Stimulated activated CD4-positive, alpha-beta T cell treated with anti-CD3 and anti-CD28 coated beads, Interleukin-12 subunit alpha, Interleukin-12 subunit beta, amount 100 ng/mL, for 48 hours (primary cell): ENCODE measurements at regions not wholly inside any gene's neighbourhood (a gene's known extent, or its start where the extent isn't known, plus 50 kb on each side); places are given as distances from the start of the nearest gene placed in this dataset.
"Not testable (repeated sequence)": the region's sequence is repeated elsewhere in the genome, so short reads cannot be mapped to it uniquely, and the experiment has no call there.

Source experiments
- DNase-seq, 3 donors: peaks; one replicate each; pipeline ENCODE4 v3.0.0-alpha.2; 2020; ENCODE audit warnings: low read depth in 2 of 3, low spot score in 1 of 3

- no peak for DNase-seq
Measured at GRCh38 chr1:244291236-244292201, 160.2 kb downstream of the ADSS2 start.

- no peak for DNase-seq
Measured at GRCh38 chr1:244294599-244295224, 157.0 kb downstream of the ADSS2 start.

- DNase-seq = no peak
Measured at GRCh38 chr1:244296003-244296402, 155.7 kb downstream of the ADSS2 start.

- DNase-seq = no peak
Measured at GRCh38 chr1:244296447-244296846, 155.3 kb downstream of the ADSS2 start.

- DNase-seq = no peak
Measured at GRCh38 chr1:244297087-244297486, 154.6 kb downstream of the ADSS2 start.

GRCh38 chr1:244297616-244298015 lies 154.1 kb downstream of the ADSS2 start:
- no peak for DNase-seq

DNA sequence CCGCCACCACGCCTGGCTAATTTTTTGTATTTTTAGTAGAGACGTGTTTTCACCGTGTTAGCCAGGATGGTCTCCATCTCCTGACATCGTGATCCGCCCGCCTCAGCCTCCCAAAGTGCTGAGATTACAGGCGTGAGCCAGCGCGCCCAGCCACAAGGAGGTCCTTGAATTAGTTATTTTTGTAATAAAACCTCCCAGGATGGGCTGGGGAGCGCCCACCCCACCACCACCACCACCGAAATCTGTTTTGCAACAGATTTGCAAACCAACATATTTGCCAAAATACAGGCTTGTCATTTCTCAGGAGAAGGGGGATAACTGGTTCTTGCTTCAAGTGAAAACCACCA lies 151.7 kb downstream of the ADSS2 start:
- not testable (repeated sequence) for DNase-seq

- no peak for DNase-seq
Measured at GRCh38 chr1:244301595-244302130, 150.0 kb downstream of the ADSS2 start.

GRCh38 chr1:244302876-244303609 lies 148.7 kb downstream of the ADSS2 start:
- DNase-seq = no peak

- no peak for DNase-seq
Measured at GRCh38 chr1:244303610-244303969, 148.1 kb downstream of the ADSS2 start.

GRCh38 chr1:244304156-244304555 lies 147.6 kb downstream of the ADSS2 start:
- no peak for DNase-seq

GRCh38 chr1:244304656-244305055 lies 147.1 kb downstream of the ADSS2 start:
- DNase-seq = no peak

DNA sequence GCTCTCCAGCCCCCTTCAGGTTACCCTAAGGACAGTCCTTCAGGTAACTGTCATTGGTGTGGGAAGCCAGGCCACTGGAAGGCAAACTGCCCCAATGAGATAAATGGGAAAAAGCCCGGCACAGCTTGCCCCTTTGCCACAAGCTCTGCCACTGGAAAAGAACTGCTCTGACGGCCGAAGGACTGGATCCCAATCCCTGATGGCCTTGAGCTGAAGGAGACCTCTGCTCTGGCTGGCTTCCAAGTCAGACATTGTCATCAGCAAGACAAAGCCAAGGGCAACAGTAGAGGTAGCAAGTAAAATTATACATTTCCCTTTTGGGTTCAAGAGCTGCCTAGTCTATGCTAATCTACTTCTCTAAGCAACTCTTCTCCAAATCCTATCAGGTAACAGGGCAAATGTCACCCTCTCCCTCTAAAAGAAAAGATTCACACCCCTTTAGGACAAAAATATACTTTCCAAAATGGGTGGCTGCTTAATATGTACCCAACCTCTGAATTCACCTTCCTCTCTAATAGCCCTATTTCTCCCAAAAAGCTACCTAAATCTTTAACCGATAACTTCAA lies 145.8 kb downstream of the ADSS2 start:
- DNase-seq = no peak

GRCh38 chr1:244306544-244306943 lies 145.2 kb downstream of the ADSS2 start:
- no peak for DNase-seq

DNA sequence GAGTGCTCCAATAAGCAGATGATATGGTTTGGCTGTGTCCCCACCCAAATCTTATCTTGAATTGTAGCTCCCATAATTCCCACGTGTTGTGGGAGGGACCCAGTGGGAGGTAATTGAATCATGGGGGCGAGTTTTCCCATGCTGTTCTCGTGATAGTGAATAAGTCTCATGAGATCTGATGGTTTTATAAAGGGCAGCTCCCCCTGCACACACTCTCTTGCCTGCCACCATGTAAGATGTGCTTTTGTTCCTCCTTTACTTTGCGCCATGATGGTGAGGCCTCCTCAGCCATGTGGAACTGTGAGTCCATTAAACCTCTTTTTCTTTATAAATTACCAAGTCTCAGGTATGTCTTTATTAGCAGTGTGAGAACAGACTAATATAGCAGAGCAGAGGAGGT lies 142.5 kb downstream of the ADSS2 start:
- not testable (repeated sequence) for DNase-seq

DNA sequence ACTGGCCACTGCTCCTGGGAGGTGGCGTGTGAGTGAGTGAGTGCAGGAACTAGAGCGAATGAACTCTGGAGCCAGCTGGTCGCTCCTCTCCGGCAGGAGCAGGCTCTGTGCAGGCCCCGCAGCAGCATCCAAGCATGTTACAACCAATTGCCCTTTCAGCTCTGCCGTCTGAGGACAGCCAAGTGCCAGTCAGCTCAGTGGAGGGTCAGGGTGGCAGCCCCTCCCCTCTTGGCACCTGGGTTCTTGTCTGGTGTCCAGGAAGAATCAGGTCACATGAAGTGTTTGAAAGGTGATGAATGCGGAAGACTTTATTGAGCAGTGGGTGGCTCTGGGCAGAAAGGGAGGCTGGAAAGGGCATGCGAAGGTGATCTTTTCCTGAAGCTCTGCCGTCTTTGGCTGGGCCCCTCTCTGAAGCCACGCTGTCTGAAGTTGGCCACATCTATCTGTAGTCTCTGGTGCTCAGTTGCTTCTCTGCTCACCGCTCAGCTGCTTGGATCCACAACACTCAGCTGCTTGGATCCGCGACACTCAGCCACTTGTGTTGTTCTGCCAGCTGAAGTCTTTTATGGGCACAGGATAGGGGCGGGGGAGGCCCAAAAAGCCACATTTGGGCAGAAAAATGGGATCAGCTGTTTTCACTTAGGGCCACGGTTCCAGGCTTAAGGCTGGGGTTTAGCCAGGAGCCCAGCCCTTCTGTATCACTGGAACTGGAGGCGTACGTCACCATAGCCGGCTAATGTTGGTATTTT lies 139.8 kb downstream of the ADSS2 start:
- no peak for DNase-seq

GRCh38 chr1:244313346-244313745 lies 138.4 kb downstream of the ADSS2 start:
- no peak for DNase-seq

GRCh38 chr1:244314921-244315559 lies 136.7 kb downstream of the ADSS2 start:
- no peak for DNase-seq

- no peak for DNase-seq
Measured at GRCh38 chr1:244315996-244316395, 135.7 kb downstream of the ADSS2 start.

DNA sequence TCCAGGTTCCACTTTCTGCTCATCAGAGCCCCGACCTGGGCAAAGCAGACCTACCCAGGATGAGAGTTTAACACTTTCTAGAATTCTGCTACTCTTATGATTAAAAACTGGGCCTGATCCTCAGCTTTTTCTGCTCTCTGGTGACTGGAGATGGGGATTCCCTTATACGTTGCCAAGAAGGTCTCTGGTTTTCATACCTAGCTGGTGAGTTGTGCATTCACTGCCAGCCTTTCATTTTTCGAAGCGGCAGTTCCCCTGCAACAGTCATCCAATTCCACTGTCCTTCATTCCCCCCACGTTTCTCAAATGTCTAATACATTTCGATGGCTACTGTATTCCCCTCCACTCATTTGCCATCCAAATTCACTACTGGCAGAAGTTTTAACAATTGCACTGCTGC lies 135.3 kb downstream of the ADSS2 start:
- DNase-seq = no peak
